K562 (cell line): ENCODE measurements at regions not wholly inside any gene's neighbourhood (a gene's known extent, or its start where the extent isn't known, plus 50 kb on each side); places are given as distances from the start of the nearest gene placed in this dataset.

ENCODE experiments used
- ATAC-seq: fragments of 200-7000 bp; cut with Tn5 transposase; 3 replicates; pipeline ENCODE4 v1.9.1; 2020; ENCODE audit warnings: moderate library complexity
- BruUV-seq: library from RNA; stranded (reverse); fragments of 400-500 nt; replicated peaks from 2 replicates; lab custom pipeline; 2021; lab: Mats Ljungman, UMichigan
- CTCF ChIA-PET: fragments of 300-600 bp; formaldehyde crosslinking; extraction: SDS; loops from one replicate; lab custom pipeline; 2021; ENCODE audit warnings: low intra/inter-chr PET ratio; lab: Yijun Ruan, JAX
- POLR2A ChIA-PET: fragments of 300-600, 350-650 bp; sonication (Branson Sonifier 250); formaldehyde crosslinking; extraction: SDS; loops from one replicate; lab custom pipeline; 2021; ENCODE audit warnings: antibody characterized with exemption, inconsistent platforms; lab: Yijun Ruan, JAX
- DNase-seq, 4 experiments: peaks; one replicate each; pipeline versions ENCODE4 v3.0.0 to v3.0.0-alpha.2; 2011 to 2018; ENCODE audit warnings: low spot score in 3 of 4, mixed read lengths in 3 of 4; ENCODE audit errors: extremely low read depth in 1 of 4
- FAIRE-seq: peaks from 2 replicates; lab custom pipeline; 2011; peaks lifted over from hg19 to GRCh38; lab: Jason Lieb, UNC
- H2AFZ ChIP-seq: 2 replicates; pipeline ENCODE4 v1.6.0; 2011; ENCODE audit warnings: low read depth, low read length, control low read depth, inconsistent platforms
- H3K27ac ChIP-seq: fragments of 200-600 bp; 3 replicates; pipeline ENCODE4 v1.8.0; 2011; ENCODE audit warnings: low read depth, mild to moderate bottlenecking, control low read depth, inconsistent platforms, low read length, moderate library complexity, mixed read lengths; ENCODE audit errors: extremely low read depth
- H3K27me3 ChIP-seq, 2 experiments: fragments of 300-600 bp in 1 of 2; 2 replicates in 1 of 2; 3 replicates in 1 of 2; pipeline versions ENCODE4 v1.6.0 to v1.8.0; 2011; ENCODE audit warnings: inconsistent platforms in 2 of 2, low read length in 2 of 2, mild to moderate bottlenecking in 1 of 2, mixed read lengths in 1 of 2, moderate library complexity in 1 of 2; ENCODE audit not compliant: control insufficient read depth in 2 of 2, insufficient read depth in 2 of 2
- H3K36me3 ChIP-seq: fragments of 300-600 bp; 3 replicates; pipeline ENCODE4 v1.8.0; 2011; ENCODE audit warnings: mild to moderate bottlenecking, low read length, inconsistent platforms; ENCODE audit not compliant: control insufficient read depth, insufficient read depth
- H3K4me1 ChIP-seq, 2 experiments: fragments of 200-600 bp in 1 of 2; replicated peaks in 1 of 2; 2 replicates in 1 of 2; 3 replicates in 1 of 2; pipeline versions ENCODE4 v1.5.1 to v1.8.0; 2011; ENCODE audit warnings: inconsistent platforms in 2 of 2, low read length in 2 of 2, mild to moderate bottlenecking in 1 of 2, mixed read lengths in 1 of 2, moderate library complexity in 1 of 2; ENCODE audit not compliant: control insufficient read depth in 2 of 2, insufficient read depth in 2 of 2
- H3K4me2 ChIP-seq: 2 replicates; pipeline ENCODE4 v1.6.1; 2011; ENCODE audit warnings: low read length, control low read depth, inconsistent platforms, mixed read lengths; ENCODE audit not compliant: insufficient read depth
- H3K4me3 ChIP-seq: fragments of 200-600 bp; sonication (generic), shearing (Covaris generic); 2 replicates; pipeline ENCODE4 v1.5.1; 2016; ENCODE audit warnings: control low read depth, inconsistent platforms
- H3K79me2 ChIP-seq: fragments of 200-600 bp; 3 replicates; pipeline ENCODE4 v1.8.0; 2011; ENCODE audit warnings: low read length, inconsistent platforms; ENCODE audit not compliant: control insufficient read depth, insufficient read depth
- H3K9ac ChIP-seq, 2 experiments: 2 replicates each; pipeline versions ENCODE4 v1.6.0 to v1.6.1; 2011; ENCODE audit warnings: low read depth in 2 of 2, low read length in 2 of 2, control low read depth in 1 of 2, inconsistent platforms in 1 of 2, mild to moderate bottlenecking in 1 of 2, mixed read lengths in 1 of 2; ENCODE audit not compliant: insufficient read depth in 1 of 2
- H3K9me1 ChIP-seq: one replicate; pipeline ENCODE4 v1.6.0; 2011; ENCODE audit warnings: inconsistent platforms, mild to moderate bottlenecking, low read length, moderate library complexity; ENCODE audit not compliant: control insufficient read depth, insufficient read depth
- H3K9me3 ChIP-seq: replicated peaks from 2 replicates; pipeline ENCODE4 v1.5.1; 2011; ENCODE audit warnings: low read depth, low read length, inconsistent platforms; ENCODE audit not compliant: control insufficient read depth, insufficient read depth
- H4K20me1 ChIP-seq: replicated peaks from 2 replicates; pipeline ENCODE4 v1.6.1; 2011; ENCODE audit warnings: low read length, inconsistent platforms, mixed read lengths; ENCODE audit not compliant: control insufficient read depth, insufficient read depth
- EP400 ChIP-seq: fragments of 450-650 bp; IDR thresholded peaks from 2 replicates; pipeline ENCODE4 v1.6.1; 2017; ENCODE audit warnings: antibody characterized with exemption, mild to moderate bottlenecking, moderate library complexity
- GABPB1 ChIP-seq: sonication (generic); formaldehyde crosslinking; IDR thresholded peaks from 2 replicates; pipeline ENCODE4 v1.8.0; 2022; ENCODE audit warnings: mild to moderate bottlenecking, missing genetic modification reagents
- GTF2E2 ChIP-seq: fragments of 200-800 bp; sonication (Bioruptor generic); IDR thresholded peaks from 2 replicates; pipeline ENCODE4 v1.6.1; 2016; ENCODE audit warnings: missing genetic modification characterization, missing compliant biosample characterization
- KLF13 ChIP-seq: fragments of 450-650 bp; IDR thresholded peaks from 2 replicates; pipeline ENCODE4 v1.6.1; 2016; ENCODE audit warnings: missing genetic modification characterization, low read depth, mild to moderate bottlenecking, missing compliant biosample characterization, moderate library complexity, borderline replicate concordance
- SAFB ChIP-seq: fragments of 200-400 bp; formaldehyde crosslinking; IDR thresholded peaks from 2 replicates; pipeline ENCODE4 v1.6.1; 2017; ENCODE audit warnings: low read depth, low read length, borderline replicate concordance
- U2AF1 ChIP-seq: fragments of 200-400 bp; formaldehyde crosslinking; optimal IDR thresholded peaks from 2 replicates; pipeline ENCODE3; 2017; ENCODE audit warnings: mild to moderate bottlenecking, low read depth, low read length, moderate library complexity
- ZNF12 ChIP-seq: sonication (generic); formaldehyde crosslinking; IDR thresholded peaks from 2 replicates; pipeline ENCODE4 v1.4.0; 2020; ENCODE audit warnings: mild to moderate bottlenecking, missing genetic modification reagents
- WGBS: fragments of 100-300 bp; shearing (Covaris generic); methylation state at CpG from one replicate; pipeline ENCODE4 v1.1.6; 2016; ENCODE audit warnings: low coverage, mixed read lengths; ENCODE audit not compliant: insufficient coverage; ENCODE audit errors: missing lambda C conversion rate; 5-methylcytosine and 5-hydroxymethylcytosine counted together
- in situ Hi-C: fragments of 300-500 bp; cut with MboI; formaldehyde crosslinking; loops from 4 replicates; pipeline ENCODE4 v1.15.0; 2018; ENCODE audit warnings: inconsistent platforms, mixed read lengths
- intact Hi-C: fragments of 100-400 bp; cut with micrococcal nuclease; formaldehyde crosslinking; loops from 2 replicates; pipeline ENCODE4 v1.14.2; 2022

GRCh38 chr1:30023339-30024022, 699.9 kb downstream of the MATN1 start:
- POLR2A ChIA-PET = interaction anchor here (0.6 to 1.1 kb wide), 3 partner anchors 18 to 458 kb away, joined by 3 read pairs; no protein-coding TSS in a partner anchor
- in situ Hi-C loops = no loop called here

GRCh38 chr1:30014031-30014430, 709.4 kb downstream of the MATN1 start:
- intact Hi-C loops (no loop called here), in situ Hi-C loops (no loop called here)
- ATAC-seq (no peak), FAIRE-seq (no peak)
- Histone ChIP-seq H3K4me1 (no peaks in the 10 kb centered on the region; a peak in 1 of 5 replicates), H3K27me3 (no peaks in the 10 kb centered on the region; a peak in 1 of 5 replicates), H3K27ac (no peak overlapping the region), H3K9me3 (no peaks in the 10 kb centered on the region), H3K9ac (no peak overlapping the region), H2AFZ (no peak overlapping the region)
- POLR2A ChIA-PET = interaction anchor here (0.6 kb wide), 1 partner anchor 1116 kb away, joined by 3 read pairs; no protein-coding TSS in a partner anchor
- CTCF ChIA-PET = no interaction called here
- no peak for TF ChIP-seq GABPB1 (CRISPR knock-in tag)
- no peak for TF ChIP-seq KLF13 (tag)
- TF ChIP-seq GTF2E2 (tag) = no peak
- TF ChIP-seq EP400 = no peak
- TF ChIP-seq SAFB = no peak
- TF ChIP-seq, all 486 proteins: peak for 0
- no TSS peak for BruUV-seq
- no peak overlapping the region for H3K4me2 ChIP-seq
- H3K4me3 ChIP-seq = no peak overlapping the region
- no peak for DNase-seq
- H3K79me2 ChIP-seq = no peaks in the 10 kb centered on the region
- H4K20me1 ChIP-seq = no peaks in the 10 kb centered on the region
- 0% methylated on average over 2 of the region's 2 CpGs for WGBS
- no peaks in the 10 kb centered on the region for H3K9me1 ChIP-seq
- H3K36me3 ChIP-seq = no peaks in the 10 kb centered on the region

More at GRCh38 chr1:30023339-30024022, 699.9 kb downstream of the MATN1 start:
- FAIRE-seq (no peak), ATAC-seq (no peak)
- H3K27ac ChIP-seq = no peak overlapping the region
- no peaks in the 10 kb centered on the region for H3K9me1 ChIP-seq
- H3K27me3 ChIP-seq = no peaks in the 10 kb centered on the region
- no TSS peak for BruUV-seq
- 0% methylated on average over 2 of the region's 2 CpGs for WGBS
- no peak overlapping the region for H3K9ac ChIP-seq
- H2AFZ ChIP-seq = no peak overlapping the region
- H3K9me3 ChIP-seq = no peaks in the 10 kb centered on the region
- H3K4me2 ChIP-seq = no peak overlapping the region
- no peak overlapping the region for H3K4me3 ChIP-seq
- H3K4me1 ChIP-seq = no peaks in the 10 kb centered on the region
- TF ChIP-seq U2AF1 (no peak), ZNF12 (CRISPR knock-in tag) (peak; percentile 84)
- TF ChIP-seq, all 486 proteins: peak for 1
- no peak for DNase-seq
- CTCF ChIA-PET = no interaction called here
- Histone ChIP-seq H3K36me3 (no peaks in the 10 kb centered on the region), H4K20me1 (no peaks in the 10 kb centered on the region), H3K79me2 (no peaks in the 10 kb centered on the region)
- intact Hi-C loops = no loop called here
